Left colon (tissue), 2 donors: ENCODE measurements at regions not wholly inside any gene's neighbourhood (a gene's known extent, or its start where the extent isn't known, plus 50 kb on each side); places are given as distances from the start of the nearest gene placed in this dataset.

Experiments
- ATAC-seq: fragments of 200-7000 bp; cut with Tn5 transposase; one replicate; pipeline ENCODE4 v1.9.1; 2020; ENCODE audit warnings: mild to moderate bottlenecking, moderate library complexity
- DNase-seq, 2 donors: peaks; one replicate each; pipeline ENCODE4 v3.0.0-alpha.2; 2020
- intact Hi-C, 2 donors: fragments of 100-400 bp; cut with DNase I in 1 of 2; cut with micrococcal nuclease in 1 of 2; formaldehyde crosslinking; loops; one replicate each; pipeline versions ENCODE4 v1.11.2 to v1.14.0; 2022; cut with DNase I, micrococcal nuclease
- donor health status: DM: no; HTN: no; CAD: no.
- donor health status: DM: yes; HTN: yes; CAD: no.

- intact Hi-C loops: no loop called here
- ATAC-seq (no peak), DNase-seq (no peak)
These were observed 105.4 kb upstream of the PIK3C3 start for GRCh38 chr18:41849632-41850031.

GRCh38 chr18:41845563-41845962 lies 109.5 kb upstream of the PIK3C3 start:
- ATAC-seq: no peak
- DNase-seq: no peak
- intact Hi-C loops: no loop called here

GRCh38 chr18:41842886-41843285 lies 112.1 kb upstream of the PIK3C3 start:
- ATAC-seq (no peak), DNase-seq (no peak)
- intact Hi-C loops: no loop called here

- intact Hi-C loops: no loop called here
- ATAC-seq (no peak), DNase-seq (no peak)
These were observed 125.2 kb upstream of the PIK3C3 start for GRCh38 chr18:41829647-41830516.

- DNase-seq (no peak), ATAC-seq (no peak)
- intact Hi-C loops: no loop called here
These were observed 126.9 kb upstream of the PIK3C3 start for GRCh38 chr18:41828137-41828536.

- DNase-seq (no peak), ATAC-seq (no peak)
- intact Hi-C loops: no loop called here
These were observed 134.2 kb upstream of the PIK3C3 start for GRCh38 chr18:41820784-41821183.

- ATAC-seq (no peak), DNase-seq (no peak)
- intact Hi-C loops: no loop called here
These were observed 136.4 kb upstream of the PIK3C3 start for GRCh38 chr18:41818381-41819355.

GRCh38 chr18:41814651-41815050 lies 140.4 kb upstream of the PIK3C3 start:
- DNase-seq: no peak
- ATAC-seq: no peak
- intact Hi-C loops: no loop called here

- DNase-seq (no peak), ATAC-seq (no peak)
- intact Hi-C loops: no loop called here
These were observed 145.4 kb upstream of the PIK3C3 start for GRCh38 chr18:41809652-41810051.

- ATAC-seq (no peak), DNase-seq (no peak)
- intact Hi-C loops: no loop called here
These were observed 149.7 kb upstream of the PIK3C3 start for GRCh38 chr18:41805341-41805740.

- intact Hi-C loops: no loop called here
- no peak for ATAC-seq
These were observed 156.2 kb upstream of the PIK3C3 start for GRCh38 chr18:41798879-41799278.

GRCh38 chr18:41790687-41791086 lies 164.3 kb upstream of the PIK3C3 start:
- DNase-seq (no peak), ATAC-seq (no peak)
- intact Hi-C loops: no loop called here

More at GRCh38 chr18:41798879-41799278, 156.2 kb upstream of the PIK3C3 start:
- no peak for DNase-seq

- no peak for DNase-seq
- intact Hi-C loops: no loop called here
- no peak for ATAC-seq
These were observed 166.0 kb upstream of the PIK3C3 start for GRCh38 chr18:41789001-41789400.

- DNase-seq (no peak), ATAC-seq (no peak)
- intact Hi-C loops: no loop called here
These were observed 171.2 kb upstream of the PIK3C3 start for GRCh38 chr18:41783879-41784278.

- no peak for ATAC-seq
- DNase-seq: no peak
- intact Hi-C loops: no loop called here
These were observed 171.8 kb upstream of the PIK3C3 start for GRCh38 chr18:41783065-41783818.

GRCh38 chr18:41771973-41772372 lies 183.1 kb upstream of the PIK3C3 start:
- ATAC-seq (no peak), DNase-seq (no peak)
- intact Hi-C loops: no loop called here

GRCh38 chr18:41769265-41769664 lies 185.8 kb upstream of the PIK3C3 start:
- no peak for DNase-seq
- intact Hi-C loops: loop anchor here in 1 of 2 donors (10.0 kb wide), 1 partner anchor 524 kb away; no protein-coding TSS in a partner anchor
- no peak for ATAC-seq

GRCh38 chr18:41768467-41768866 lies 186.6 kb upstream of the PIK3C3 start:
- DNase-seq (no peak), ATAC-seq (no peak)
- intact Hi-C loops: loop anchor here in 1 of 2 donors (10.0 kb wide), 1 partner anchor 524 kb away; no protein-coding TSS in a partner anchor

- DNase-seq (no peak), ATAC-seq (no peak)
- intact Hi-C loops: loop anchor here in 1 of 2 donors (10.0 kb wide), 1 partner anchor 523 kb away; no protein-coding TSS in a partner anchor
These were observed 187.1 kb upstream of the PIK3C3 start for GRCh38 chr18:41767960-41768359.
